NCI-H2196 treated with DMSO at 0.1 percent for 48 hours (cell line): ENCODE measurements at regions not wholly inside any gene's neighbourhood (a gene's known extent, or its start where the extent isn't known, plus 50 kb on each side); places are given as distances from the start of the nearest gene placed in this dataset.

Source experiments
- DNase-seq: peaks from one replicate; lab custom pipeline; 2025; ENCODE audit not compliant: unreplicated experiment; lab: John Stamatoyannopoulos, UW

DNA sequence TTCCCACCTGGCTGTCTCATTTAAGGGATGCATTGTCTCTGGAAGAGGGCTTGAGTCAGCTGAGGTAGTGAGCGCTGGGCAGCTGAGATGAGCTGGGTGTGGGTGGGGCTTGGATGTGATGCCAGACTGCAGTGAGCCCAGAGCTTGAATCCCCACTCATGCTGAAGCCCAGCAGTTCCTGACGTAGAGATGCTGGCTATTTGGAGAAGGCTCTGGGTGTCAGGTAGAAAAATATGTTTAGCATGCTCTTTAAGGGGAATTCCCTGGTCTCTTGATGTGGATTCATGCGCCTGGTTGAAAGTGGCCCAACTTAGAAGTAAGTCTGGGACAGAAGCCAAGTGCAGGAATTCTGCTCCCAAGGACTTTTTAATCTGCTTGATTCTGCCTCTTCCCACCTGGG, 241.5 kb upstream of the IGFBP3 start:
- DNase-seq: no peak

DNA sequence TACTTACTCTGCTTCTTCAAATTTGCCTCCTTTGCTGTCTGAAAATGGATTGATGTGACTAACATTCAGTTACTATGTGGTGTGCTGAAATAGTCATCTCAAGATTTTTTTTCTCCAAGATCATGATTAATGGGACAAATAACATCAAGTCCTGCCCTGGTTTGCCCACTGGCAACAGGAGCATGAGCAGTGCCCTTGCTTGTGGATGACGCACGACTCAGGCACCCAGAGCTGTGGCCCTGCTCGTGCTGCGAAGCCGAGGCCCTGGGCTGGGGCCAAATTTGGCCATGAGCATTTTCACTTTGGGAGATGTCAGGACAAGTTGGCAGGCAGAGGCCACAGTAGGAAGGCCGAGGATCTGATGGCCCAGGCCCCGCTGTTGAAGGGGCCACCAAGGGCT, 239.8 kb upstream of the IGFBP3 start:
- no peak for DNase-seq

DNA sequence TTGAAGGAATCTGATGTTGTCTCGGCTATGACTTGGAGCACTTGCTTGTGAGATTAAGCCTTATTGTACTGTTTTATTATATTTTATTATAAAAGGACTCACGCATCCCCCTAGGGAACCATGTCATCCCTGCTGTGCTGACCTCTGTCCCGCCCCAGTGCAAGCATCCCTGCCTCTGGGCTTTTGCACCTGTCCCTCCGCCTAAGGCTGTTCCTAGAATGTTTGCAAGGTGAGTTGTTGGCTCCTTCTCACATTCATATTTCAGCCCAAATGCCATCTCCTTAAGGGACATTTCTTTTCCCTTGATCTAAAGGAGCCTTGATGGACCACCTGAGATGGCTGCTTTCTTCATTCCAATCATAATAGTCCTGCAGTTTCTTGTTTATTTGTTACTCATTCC, 236.9 kb upstream of the IGFBP3 start:
- no peak for DNase-seq

DNA sequence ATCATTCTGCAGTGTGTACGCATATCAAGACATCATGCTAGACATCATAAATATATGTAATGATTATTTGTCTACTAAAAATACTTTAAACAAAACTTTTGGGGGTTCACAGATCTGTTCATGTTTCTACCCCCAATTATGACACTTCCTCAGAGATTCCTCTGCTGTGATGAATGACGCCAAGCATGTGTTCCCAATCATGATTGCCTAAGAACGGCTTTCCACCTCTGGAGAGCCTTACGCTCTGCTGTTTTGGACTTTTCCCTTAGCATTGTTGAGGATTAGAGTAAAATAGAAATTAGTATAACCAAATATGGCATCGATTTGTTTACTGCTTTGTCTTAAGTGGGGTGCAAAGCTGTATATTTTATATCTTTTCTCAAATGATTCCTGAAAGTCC, 236.3 kb upstream of the IGFBP3 start:
- DNase-seq: no peak

DNA sequence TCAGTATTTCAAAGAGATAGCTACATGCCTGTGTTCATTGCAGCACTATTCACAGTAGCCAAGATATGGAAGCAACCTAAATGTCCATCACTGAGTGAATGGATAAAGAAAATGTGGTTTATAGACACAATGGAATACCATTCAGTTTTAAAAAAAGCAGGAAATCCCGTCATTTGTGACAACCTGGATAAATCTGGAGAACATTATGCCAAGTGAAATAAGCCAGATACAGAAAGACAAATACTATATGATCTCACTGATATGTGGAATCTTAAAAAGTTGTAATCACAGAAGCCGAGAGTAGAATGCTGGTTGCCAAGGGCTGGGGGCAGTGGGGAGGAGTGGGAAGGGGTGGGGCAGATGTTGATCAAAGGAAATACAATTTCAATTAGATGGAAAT, 235.8 kb upstream of the IGFBP3 start:
- DNase-seq: no peak

DNA sequence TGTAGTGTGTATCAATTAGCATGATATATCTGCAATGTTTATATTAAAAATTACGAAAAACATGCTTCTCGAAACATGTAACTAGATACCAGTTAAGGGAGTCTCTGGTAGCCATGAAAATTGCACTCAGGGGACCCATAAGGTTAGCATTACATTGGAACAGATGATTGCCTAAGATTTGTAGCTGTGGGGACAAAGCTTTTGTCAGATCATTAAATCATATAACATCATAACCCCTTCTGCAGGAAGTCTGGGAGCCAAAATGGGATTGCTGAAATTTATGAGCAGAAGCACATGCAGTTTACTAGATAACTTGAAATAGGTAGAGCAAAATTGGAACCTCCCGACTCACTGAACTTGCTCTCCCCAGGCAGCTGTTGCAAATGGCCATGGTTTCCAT, 235.0 kb upstream of the IGFBP3 start:
- no peak for DNase-seq

DNA sequence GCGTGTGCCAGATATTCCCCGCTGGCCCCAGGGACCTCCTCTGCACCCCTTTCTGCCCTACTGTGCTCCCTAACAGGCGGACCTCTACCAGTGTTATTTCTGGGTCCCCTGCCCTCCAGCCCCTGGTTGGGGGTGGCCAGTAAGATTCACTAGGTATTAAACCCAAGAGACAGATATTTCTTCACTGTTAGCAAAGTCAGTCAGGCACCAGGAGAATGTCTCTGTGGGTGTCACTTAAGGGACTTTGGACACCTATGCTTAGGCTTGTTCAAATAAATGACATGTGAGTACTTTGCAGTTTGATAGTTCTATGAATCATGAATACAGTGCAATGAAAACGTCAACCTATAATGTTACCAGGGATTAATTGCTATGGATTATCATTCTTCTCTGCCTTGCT, 234.3 kb upstream of the IGFBP3 start:
- no peak for DNase-seq

DNA sequence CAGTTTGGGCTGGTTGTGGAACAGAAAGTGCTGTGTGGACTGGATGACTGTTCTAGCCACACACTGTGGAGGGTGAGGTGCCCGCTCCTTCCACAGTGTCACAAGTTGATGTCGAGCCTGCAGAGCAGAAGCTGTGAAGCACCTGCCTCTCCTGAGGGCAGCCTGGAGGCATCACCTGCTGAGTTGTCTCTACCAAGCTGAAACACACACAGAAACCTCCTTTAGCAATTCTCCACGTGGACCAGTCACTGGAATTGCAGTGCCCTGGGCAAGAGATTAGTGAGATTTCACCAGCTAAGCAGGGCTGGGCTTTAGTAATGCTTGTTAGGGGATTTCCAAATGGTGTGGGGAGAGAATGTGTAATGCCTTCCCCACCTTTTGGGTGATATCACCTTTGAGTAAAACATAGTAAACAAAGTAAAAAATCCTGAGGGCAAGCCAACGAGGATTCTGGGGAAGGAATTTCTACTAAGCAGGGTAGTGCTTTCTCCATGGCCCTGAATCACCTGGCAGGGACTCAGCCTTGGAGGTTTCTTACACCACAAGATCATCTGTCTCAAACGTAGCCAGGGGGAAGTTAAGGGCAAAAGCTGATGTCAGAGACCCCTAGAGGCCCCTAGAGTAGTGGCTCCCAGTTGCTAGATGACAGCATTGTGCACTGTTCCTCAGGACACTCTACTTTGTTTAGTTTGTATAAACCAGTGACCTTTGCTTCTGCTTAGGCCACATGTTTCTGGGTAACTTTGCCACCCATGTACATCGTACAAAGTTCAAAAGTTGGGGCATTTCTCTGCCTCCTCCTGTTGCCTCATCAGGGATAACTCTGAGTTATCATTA, 233.1 kb upstream of the IGFBP3 start:
- no peak for DNase-seq

DNA sequence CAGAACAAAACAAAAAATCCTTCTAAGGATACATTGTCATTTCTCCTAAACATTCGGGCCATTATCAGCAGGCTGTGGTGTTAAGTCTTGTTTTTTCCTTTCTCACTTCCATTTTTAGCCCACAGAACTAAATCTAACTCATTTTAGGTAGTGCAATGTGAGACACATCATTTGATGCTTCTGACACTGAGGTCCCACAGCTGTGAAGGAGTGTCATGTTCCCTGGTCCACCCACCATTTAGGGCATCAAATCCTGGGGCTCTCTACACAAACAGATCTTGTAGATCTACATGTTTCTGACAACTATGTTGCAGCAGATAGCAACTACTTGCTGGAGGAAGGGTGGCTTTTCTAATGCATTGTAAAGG, 232.5 kb upstream of the IGFBP3 start:
- DNase-seq: no peak

DNA sequence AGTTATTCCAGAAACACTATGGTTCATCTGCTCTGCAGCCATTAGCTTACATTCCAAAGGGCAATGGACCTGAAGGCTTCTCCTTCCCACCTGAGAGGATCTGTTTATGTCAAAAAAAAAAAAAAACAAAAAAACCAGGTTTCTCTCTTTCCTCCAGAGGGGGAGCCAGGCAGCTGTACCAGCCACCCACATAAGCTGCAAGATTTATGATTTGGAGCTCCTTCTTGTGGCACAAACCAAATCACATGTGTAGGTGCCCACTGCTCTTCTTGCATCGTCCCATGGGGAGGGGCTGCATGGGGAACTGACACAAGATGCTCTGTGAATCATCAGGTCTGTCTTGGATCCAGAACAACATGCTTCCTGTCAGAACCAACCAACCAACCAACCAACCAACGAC, 231.6 kb upstream of the IGFBP3 start:
- no peak for DNase-seq

DNA sequence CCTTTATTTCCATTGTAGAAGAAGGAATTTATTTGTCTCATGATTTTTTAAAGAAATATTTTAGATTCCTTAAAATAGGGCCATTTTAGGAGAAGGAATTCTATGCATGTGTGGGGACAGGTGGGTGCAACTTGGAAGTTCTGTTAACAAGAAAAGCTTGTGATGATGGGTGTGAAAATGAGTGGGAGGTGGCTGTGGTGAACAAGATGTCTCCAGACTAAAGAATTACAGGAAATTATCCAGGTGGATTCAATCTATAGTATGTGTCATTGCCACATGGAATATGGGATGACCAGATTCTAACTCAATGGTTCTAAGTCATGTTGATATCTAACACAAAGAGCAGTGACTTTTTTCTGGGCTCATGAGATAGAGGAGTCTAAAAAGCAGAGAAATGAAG, 229.6 kb upstream of the IGFBP3 start:
- no peak for DNase-seq

DNA sequence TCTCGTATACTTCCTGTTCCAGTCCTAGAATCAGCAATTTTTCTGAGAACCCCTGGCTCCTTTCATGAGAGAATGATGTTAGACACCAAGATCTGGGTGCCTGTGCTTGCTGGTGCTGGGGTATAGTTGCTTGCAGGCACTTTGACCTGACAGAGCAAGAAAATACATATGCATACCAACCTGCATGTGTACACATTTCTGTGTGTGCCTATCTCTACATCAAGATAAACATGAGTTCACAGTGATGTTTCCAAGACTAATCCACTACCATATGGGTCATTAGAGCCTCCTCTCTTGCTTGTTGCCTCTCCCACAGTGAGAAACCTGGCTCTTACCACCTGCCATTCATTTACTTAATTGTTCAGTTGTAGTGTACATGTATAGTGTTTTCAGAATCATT, 229.1 kb upstream of the IGFBP3 start:
- no peak for DNase-seq

DNA sequence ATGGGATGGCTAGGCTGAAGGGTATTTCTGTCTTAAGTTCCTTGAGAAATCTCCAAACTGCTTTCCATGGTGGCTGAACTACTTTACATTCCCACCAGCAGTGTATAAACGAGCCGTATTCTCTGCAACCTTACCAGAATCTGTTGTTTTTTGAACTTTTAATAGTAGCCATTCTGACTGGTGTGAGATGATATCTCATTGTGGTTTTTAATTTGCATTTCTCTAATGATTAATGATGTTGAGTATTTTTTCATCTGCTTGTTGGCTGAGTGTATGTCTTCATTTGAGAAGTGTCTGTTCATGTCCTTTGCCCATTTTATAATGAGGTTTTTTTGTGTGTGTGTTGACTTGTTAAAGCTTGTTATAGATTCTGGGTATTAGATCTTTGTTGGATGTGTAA, 226.8 kb upstream of the IGFBP3 start:
- no peak for DNase-seq

DNA sequence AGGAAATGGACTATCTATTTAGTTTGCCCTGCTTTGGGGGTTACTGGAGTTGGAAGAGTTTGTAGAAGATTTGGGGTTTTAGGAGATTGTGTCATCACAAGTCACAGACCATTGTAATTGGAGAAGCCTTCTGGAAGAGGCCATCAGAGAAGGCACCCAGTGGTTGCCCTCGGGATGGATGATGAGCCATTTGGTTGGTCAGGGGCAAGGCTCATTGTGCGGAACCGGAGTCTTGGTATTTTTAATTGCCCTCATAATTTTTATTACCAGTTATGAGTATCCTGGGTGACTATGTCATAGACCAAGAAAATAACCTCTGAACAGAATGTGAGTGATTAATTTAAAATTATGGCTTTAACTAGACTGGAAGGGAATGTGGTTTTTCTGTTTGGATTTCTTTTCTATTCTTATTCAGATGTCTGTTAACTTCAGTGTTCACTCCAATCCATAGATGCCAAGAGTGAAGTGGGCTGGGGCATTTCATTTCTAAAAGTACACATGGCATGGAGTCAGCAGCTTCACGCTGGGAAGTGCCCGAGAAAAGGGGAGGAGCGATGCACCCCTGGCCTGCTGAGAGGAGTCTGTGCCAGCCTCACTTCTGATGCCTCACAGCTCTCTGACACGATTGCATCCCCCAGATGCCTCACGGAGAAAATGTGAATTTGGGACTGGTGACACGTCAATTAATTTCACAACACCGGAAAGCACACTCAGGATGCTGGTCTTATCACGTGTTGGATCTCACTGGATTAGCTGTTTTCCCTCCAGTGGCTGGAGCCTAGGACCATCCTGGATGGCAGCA, 225.6 kb upstream of the IGFBP3 start:
- no peak for DNase-seq

DNA sequence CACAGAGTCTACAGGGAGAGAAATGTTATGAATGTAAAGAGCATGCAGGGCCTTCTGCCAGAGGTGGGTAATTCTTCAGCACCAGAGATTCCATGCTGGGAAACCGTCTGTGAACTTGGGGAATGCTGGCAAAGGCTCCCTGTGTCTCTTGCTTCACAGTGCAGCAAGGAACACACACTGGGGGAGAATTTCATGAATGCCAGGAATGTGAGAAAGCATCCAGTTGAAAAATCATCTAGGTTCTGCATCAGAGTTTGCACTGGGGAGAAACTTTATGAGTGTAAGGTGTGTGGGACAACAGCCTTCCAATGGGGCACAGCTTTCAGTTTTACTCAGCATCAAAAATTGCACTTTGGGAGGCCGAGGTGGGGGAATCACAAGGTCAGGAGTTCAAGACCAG, 224.3 kb upstream of the IGFBP3 start:
- no peak for DNase-seq

DNA sequence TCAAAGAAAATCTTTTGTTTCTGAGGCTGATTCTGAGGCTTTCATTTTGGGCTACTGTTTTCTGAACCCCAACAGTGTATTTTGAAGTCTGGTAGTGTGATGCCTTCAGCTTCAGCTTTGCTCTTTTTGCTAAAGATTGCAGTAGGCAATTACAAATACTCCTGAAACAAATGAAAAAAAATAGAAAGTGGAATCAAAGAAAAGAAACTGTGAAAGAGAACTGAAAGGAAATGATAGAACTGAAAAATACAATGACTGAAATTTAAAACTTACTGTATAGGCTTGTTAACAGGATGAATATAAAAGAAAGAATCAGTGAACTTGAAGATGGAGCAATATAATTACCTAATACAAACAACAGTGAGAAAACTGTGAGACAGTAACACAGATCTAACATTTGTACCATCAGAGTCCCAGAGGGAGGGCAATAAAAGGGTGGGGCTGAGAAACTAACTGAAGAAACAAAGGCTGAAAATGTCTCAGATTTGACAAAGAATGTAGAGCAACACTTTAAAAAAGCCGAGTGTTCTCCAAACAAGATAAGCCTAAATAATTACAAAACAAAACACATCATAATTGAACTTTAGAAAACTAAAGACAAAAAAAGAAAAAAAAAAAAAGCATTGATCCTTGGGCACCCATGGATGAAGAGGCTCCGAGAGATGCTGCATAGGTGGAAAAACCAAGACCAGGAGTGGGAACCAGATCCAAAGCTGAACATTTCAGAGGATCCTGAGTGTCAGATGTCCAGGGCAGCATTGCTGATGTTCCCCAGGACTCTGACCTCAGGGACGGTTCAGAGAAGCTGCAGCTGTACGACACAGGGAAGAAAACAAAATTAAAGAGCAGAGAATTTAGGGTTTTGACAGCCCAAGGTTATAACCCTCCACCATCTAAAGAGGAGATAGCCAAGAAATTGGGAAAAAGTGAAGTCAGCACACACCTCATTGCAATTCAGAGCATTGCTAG, 223.2 kb upstream of the IGFBP3 start:
- no peak for DNase-seq

DNA sequence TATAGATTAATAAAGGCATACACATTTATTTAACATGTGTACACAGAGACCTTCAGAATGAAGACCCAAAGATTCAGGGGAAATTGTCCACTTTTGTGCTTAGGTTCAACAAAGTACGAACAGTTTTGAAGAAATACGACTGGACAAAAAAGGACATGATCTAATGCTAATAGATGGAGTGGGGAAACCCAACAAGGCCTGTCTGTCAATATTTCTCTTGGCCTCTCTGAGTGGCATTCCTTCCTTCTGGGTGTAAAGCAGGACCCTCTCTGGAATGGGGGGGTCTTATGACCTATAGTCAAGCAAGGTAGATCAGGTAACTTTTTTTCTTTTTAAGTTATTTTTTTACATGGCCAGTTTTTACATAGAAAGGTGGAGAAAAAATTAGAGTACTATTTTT, 222.3 kb upstream of the IGFBP3 start:
- DNase-seq: no peak

DNA sequence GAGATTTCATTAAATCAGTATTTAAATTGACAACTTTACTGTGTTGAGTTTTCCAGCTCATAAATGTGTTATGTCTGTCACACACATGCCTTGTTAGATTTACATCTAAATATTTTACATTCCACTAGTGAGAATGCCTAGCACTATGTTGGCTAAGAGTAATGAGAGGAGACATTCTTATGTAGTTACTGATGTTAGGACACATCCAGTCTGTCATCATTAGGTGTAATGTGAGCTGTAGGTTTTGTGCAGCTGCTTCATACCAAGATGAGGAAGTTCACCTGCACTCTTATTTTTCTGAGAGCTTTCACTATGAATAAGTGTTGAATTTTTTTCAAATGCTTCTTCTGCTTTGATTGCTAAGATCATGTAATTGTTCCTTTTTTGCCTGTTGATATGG, 218.0 kb upstream of the IGFBP3 start:
- no peak for DNase-seq

DNA sequence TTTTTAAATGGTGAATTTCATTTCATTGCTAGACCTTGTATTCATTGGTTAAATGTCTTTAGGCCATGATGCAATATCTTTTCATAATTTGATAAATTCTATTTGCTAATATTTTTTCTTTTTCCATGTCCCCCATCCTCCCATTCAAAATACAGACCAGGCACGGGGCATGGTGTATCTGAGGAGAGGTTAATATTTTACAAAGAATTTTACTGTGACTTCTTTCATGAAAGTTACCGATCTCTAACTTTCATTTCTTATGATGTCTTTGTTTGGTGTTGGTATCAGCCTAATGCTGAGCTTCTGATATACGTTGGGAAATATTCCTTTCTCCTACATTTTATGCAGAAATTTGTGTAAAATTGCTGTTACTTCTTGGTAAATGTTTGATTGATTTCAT, 216.7 kb upstream of the IGFBP3 start:
- no peak for DNase-seq

DNA sequence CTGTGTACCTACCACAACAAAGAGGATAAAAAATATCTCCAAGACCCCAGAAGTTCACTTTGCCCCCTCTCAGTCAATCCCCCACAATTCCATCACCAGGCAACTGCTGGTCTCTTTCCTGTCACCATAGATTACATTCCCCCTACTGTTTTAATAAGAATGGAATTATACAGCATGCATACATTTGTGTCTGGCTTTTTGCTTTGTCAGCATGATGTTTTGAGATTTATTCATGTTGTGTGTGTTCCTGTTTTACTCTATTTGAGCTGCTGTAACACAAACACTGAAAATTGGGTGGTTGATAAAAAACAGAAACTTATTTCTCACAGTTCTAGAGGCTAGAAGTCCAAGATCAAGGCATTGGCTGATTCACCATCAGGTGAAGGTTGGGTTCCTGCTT, 214.5 kb upstream of the IGFBP3 start:
- DNase-seq: no peak

DNA sequence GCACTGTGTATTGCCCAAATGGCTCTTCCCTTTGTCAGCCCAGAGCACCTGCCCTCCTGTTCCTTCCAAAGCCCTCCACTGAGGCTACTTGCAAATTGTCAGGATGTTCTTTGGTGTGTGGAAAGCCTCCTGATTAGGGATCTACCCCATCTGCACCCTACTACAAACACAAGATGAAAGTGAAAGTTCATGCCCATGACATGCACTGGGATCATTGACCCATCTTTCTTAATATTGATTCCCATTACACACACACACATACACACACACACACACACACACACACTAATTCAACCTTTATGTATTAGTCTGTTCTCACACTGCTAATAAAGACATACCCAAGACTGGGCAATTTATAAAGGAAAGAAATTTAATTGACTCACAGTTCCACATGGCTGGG, 213.7 kb upstream of the IGFBP3 start:
- no peak for DNase-seq

DNA sequence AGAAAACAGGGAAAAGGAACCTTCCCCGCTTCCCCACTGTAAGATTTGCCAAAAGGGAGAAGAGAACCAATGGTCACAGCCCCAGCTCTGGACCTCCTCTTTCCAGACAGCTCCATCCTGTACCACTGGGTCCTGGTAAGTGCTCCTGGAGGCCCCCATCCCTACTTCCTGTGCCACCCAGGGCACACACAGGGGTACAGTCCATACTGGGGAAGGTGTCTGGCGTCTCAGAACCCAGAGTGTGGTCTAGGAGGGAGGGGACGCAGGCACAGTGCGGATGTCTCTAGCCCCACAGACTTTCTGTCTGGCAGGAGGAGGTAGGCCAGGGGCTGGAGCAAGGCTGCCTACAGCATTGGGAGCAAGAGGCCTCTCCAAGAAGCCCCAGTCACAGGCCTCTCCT, 213.3 kb upstream of the IGFBP3 start:
- DNase-seq: no peak
